ENCODE measurements at regions not wholly inside any gene's neighbourhood (a gene's known extent, or its start where the extent isn't known, plus 50 kb on each side); places are given as distances from the start of the nearest gene placed in this dataset.
"Not testable (repeated sequence)": the region's sequence is repeated elsewhere in the genome, so short reads cannot be mapped to it uniquely, and the experiment has no call there.

DNA sequence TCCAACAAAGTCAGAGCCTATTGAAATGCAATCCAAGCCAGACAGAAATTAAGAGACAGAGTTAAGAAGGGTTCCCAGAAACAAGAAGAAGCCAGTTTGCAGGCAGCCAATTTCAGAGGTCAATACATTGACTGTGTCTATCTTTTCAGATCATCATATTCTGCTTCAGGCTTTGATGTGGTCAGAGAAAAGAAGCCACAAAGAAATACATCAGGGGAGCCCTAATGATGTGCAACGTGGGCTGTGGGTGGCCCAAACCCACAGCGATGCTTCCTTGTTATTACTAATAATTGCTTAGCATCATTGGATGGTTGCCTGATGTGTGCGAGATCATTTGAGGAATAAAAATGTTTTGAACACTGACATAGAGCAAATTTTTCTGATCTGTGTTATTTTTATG lies 99.0 kb upstream of the DUSP21 start:
- Histone ChIP-seq H3K4me1 (ENCODE audit: control insufficient read depth, extremely low read depth, insufficient read depth, low read length) (no peaks in the 10 kb centered on the region), H3K9ac (ENCODE audit: insufficient read depth, low read length) (no peak overlapping the region), H3K27me3 (ENCODE audit: control insufficient read depth, insufficient read depth, low read length) (no peaks in the 10 kb centered on the region), H3K9me3 (ENCODE audit: control insufficient read depth, insufficient read depth, low read depth, low read length) (no peaks in the 10 kb centered on the region), H3K4me2 (ENCODE audit: extremely low read depth, insufficient read depth, low read length) (no peak overlapping the region), H3K79me2 (ENCODE audit: control insufficient read depth, insufficient read depth, low read length) (no peaks in the 10 kb centered on the region), H2AFZ (ENCODE audit: low read length) (no peak overlapping the region), H3K4me3 (replicated peaks in 1 of 4; ENCODE audit: control extremely low read depth in 1 of 4, insufficient read depth in 1 of 4, low read depth in 3 of 4, low read length in 4 of 4) (no peak overlapping the region), H3K36me3 (ENCODE audit: control insufficient read depth, insufficient read depth, low read length) (no peaks in the 10 kb centered on the region), H3K27ac (ENCODE audit: insufficient read depth, low read length) (no peak overlapping the region), H4K20me1 (ENCODE audit: control insufficient read depth, extremely low read depth, insufficient read depth, low read length) (no peaks in the 10 kb centered on the region)
- DNase-seq (ENCODE audit: low read depth in 2 of 2) = no peak
- TF ChIP-seq, protein P1, sequence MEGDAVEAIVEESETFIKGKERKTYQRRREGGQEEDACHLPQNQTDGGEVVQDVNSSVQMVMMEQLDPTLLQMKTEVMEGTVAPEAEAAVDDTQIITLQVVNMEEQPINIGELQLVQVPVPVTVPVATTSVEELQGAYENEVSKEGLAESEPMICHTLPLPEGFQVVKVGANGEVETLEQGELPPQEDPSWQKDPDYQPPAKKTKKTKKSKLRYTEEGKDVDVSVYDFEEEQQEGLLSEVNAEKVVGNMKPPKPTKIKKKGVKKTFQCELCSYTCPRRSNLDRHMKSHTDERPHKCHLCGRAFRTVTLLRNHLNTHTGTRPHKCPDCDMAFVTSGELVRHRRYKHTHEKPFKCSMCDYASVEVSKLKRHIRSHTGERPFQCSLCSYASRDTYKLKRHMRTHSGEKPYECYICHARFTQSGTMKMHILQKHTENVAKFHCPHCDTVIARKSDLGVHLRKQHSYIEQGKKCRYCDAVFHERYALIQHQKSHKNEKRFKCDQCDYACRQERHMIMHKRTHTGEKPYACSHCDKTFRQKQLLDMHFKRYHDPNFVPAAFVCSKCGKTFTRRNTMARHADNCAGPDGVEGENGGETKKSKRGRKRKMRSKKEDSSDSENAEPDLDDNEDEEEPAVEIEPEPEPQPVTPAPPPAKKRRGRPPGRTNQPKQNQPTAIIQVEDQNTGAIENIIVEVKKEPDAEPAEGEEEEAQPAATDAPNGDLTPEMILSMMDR (conservative IDR thresholded peaks at IDR 0.05 in 1 of 2, IDR thresholded peaks at IDR 0.05 in 1 of 2; ENCODE audit: low read depth in 1 of 2, low read length in 2 of 2) = no peak
- TF ChIP-seq EZH2 (IDR thresholded peaks at IDR 0.05; ENCODE audit: low read length, missing control alignments) = no peak

DNA sequence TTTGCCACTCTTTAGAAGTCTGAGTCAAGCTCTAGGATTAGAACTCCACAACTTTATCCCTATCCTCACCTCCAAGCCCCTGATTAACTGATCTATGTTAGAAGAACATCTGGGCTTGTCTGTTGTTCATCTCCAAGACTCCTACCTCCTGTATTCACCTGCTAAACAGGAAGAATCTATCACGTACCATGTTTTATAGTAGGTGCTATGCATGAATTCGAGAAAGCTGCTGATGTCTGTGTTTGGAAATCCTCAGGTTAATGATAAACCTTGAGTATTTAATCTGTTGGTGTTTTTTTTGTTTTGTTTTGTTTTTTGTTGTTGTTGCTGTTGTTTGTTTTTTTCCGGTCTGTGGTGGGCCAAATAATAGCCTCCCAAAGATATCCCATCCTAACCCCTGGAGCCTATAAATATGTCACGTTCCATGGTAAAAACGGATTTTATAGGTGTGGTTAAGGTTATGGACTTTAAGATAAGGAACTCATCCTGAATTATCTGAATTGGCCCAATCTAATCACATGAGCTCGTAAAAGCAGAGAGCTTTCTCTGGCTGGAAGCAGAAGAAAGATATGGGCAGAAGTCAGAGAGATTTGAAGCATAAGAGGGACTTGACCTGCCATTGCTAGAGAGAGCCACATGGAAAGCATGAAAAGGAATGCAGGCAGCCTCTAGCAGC lies 101.2 kb upstream of the DUSP21 start:
- no peak overlapping the region for H3K4me2 ChIP-seq (ENCODE audit: extremely low read depth, insufficient read depth, low read length)
- DNase-seq (ENCODE audit: low read depth in 2 of 2) = no peak
- no peaks in the 10 kb centered on the region for H3K4me1 ChIP-seq (ENCODE audit: control insufficient read depth, extremely low read depth, insufficient read depth, low read length)
- H3K36me3 ChIP-seq (ENCODE audit: control insufficient read depth, insufficient read depth, low read length) = no peaks in the 10 kb centered on the region
- H3K9ac ChIP-seq (ENCODE audit: insufficient read depth, low read length) = no peak overlapping the region
- no peak for TF ChIP-seq EZH2 (IDR thresholded peaks at IDR 0.05; ENCODE audit: low read length, missing control alignments)
- TF ChIP-seq, protein P1 (conservative IDR thresholded peaks at IDR 0.05 in 1 of 2, IDR thresholded peaks at IDR 0.05 in 1 of 2; ENCODE audit: low read depth in 1 of 2, low read length in 2 of 2) = no peak
- H3K4me3 ChIP-seq (replicated peaks in 1 of 4; ENCODE audit: control extremely low read depth in 1 of 4, insufficient read depth in 1 of 4, low read depth in 3 of 4, low read length in 4 of 4) = no peak overlapping the region
- H3K27me3 ChIP-seq (ENCODE audit: control insufficient read depth, insufficient read depth, low read length) = no peaks in the 10 kb centered on the region
- H3K79me2 ChIP-seq (ENCODE audit: control insufficient read depth, insufficient read depth, low read length) = no peaks in the 10 kb centered on the region
- H3K27ac ChIP-seq (ENCODE audit: insufficient read depth, low read length) = no peak overlapping the region
- H4K20me1 ChIP-seq (ENCODE audit: control insufficient read depth, extremely low read depth, insufficient read depth, low read length) = no peaks in the 10 kb centered on the region
- no peaks in the 10 kb centered on the region for H3K9me3 ChIP-seq (ENCODE audit: control insufficient read depth, insufficient read depth, low read depth, low read length)
- no peak overlapping the region for H2AFZ ChIP-seq (ENCODE audit: low read length)

DNA sequence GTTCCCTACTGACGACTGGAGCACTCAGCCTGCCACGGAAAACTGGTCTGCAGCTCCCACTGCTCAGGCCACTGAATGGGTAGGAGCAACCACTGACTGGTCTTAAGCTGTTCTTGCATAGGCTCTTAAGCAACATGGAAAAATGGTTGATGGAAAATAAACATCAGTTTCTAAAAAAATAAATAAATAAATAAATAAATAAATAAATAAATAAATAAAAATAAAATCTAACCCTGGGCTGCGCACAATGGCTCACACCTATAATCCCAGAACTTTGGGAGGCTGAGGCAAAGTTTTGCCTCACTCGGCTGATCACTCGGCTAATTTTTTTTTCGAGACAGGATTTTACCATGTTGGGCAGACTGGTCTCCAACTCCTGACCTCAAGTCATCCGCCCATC lies 102.0 kb upstream of the DUSP21 start:
- H2AFZ ChIP-seq (ENCODE audit: low read length); H4K20me1 ChIP-seq (ENCODE audit: control insufficient read depth, extremely low read depth, insufficient read depth, low read length); H3K4me1 ChIP-seq (ENCODE audit: control insufficient read depth, extremely low read depth, insufficient read depth, low read length); H3K27ac ChIP-seq (ENCODE audit: insufficient read depth, low read length); H3K27me3 ChIP-seq (ENCODE audit: control insufficient read depth, insufficient read depth, low read length); DNase-seq (ENCODE audit: low read depth in 2 of 2); H3K4me2 ChIP-seq (ENCODE audit: extremely low read depth, insufficient read depth, low read length); H3K9ac ChIP-seq (ENCODE audit: insufficient read depth, low read length); H3K79me2 ChIP-seq (ENCODE audit: control insufficient read depth, insufficient read depth, low read length); H3K36me3 ChIP-seq (ENCODE audit: control insufficient read depth, insufficient read depth, low read length); H3K4me3 ChIP-seq (replicated peaks in 1 of 4; ENCODE audit: control extremely low read depth in 1 of 4, insufficient read depth in 1 of 4, low read depth in 3 of 4, low read length in 4 of 4); H3K9me3 ChIP-seq (ENCODE audit: control insufficient read depth, insufficient read depth, low read depth, low read length): not testable (repeated sequence)

DNA sequence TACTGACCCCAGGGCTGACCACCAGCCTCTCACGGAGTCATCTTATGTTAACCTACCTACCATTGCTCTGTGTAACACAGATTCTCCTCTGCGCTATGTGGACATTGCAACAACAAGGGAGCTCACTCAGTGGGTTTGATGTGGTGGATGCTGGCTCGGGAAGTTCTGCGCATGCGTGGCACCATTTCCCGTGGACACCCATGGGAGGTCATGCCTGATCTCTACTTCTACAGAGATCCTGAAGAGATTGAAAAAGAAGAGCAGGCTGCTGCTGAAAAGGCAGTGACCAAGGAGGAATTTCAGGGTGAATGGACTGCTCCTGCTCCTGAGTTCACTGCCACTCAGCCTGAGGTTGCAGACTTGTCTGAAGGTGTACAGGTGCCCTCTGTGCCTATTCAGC lies 102.4 kb upstream of the DUSP21 start:
- DNase-seq (ENCODE audit: low read depth in 2 of 2); H3K4me2 ChIP-seq (ENCODE audit: extremely low read depth, insufficient read depth, low read length); H4K20me1 ChIP-seq (ENCODE audit: control insufficient read depth, extremely low read depth, insufficient read depth, low read length); H3K36me3 ChIP-seq (ENCODE audit: control insufficient read depth, insufficient read depth, low read length); H3K4me3 ChIP-seq (replicated peaks in 1 of 4; ENCODE audit: control extremely low read depth in 1 of 4, insufficient read depth in 1 of 4, low read depth in 3 of 4, low read length in 4 of 4); H3K27ac ChIP-seq (ENCODE audit: insufficient read depth, low read length); H2AFZ ChIP-seq (ENCODE audit: low read length); H3K9me3 ChIP-seq (ENCODE audit: control insufficient read depth, insufficient read depth, low read depth, low read length); H3K27me3 ChIP-seq (ENCODE audit: control insufficient read depth, insufficient read depth, low read length); H3K9ac ChIP-seq (ENCODE audit: insufficient read depth, low read length); H3K4me1 ChIP-seq (ENCODE audit: control insufficient read depth, extremely low read depth, insufficient read depth, low read length); H3K79me2 ChIP-seq (ENCODE audit: control insufficient read depth, insufficient read depth, low read length): not testable (repeated sequence)

Data from fibroblast of lung (primary cell).